Left ventricle myocardium inferior (tissue), 1 donor: ENCODE measurements at regions not wholly inside any gene's neighbourhood (a gene's known extent, or its start where the extent isn't known, plus 50 kb on each side); places are given as distances from the start of the nearest gene placed in this dataset.
"Not testable (repeated sequence)": the region's sequence is repeated elsewhere in the genome, so short reads cannot be mapped to it uniquely, and the experiment has no call there.

Experiments used
- DNase-seq: peaks from one replicate; pipeline ENCODE4 v3.0.0-alpha.2; 2020
- H3K27ac ChIP-seq: fragments of 200-600 bp; replicated peaks from 2 replicates; pipeline ENCODE4 v1.8.0; 2021
- H3K27me3 ChIP-seq: fragments of 200-600 bp; 2 replicates; pipeline ENCODE4 v1.8.0; 2021; ENCODE audit warnings: low read depth
- H3K36me3 ChIP-seq: fragments of 200-600 bp; 2 replicates; pipeline ENCODE4 v1.8.0; 2021
- H3K4me1 ChIP-seq: fragments of 200-600 bp; 2 replicates; pipeline ENCODE4 v1.8.0; 2021
- H3K4me3 ChIP-seq: fragments of 200-600 bp; 2 replicates; pipeline ENCODE4 v1.8.0; 2021; ENCODE audit warnings: mild to moderate bottlenecking, moderate library complexity
- H3K9me3 ChIP-seq: fragments of 200-600 bp; replicated peaks from 2 replicates; pipeline ENCODE4 v1.8.0; 2021
- intact Hi-C: fragments of 100-400 bp; cut with micrococcal nuclease; formaldehyde crosslinking; loops from one replicate; pipeline ENCODE4 v1.11.0; 2022
- TF ChIP-seq, protein P1 (sequence below): fragments of 200-600 bp; IDR thresholded peaks from 2 replicates; pipeline ENCODE4 v1.8.0; 2021; ENCODE audit warnings: antibody characterized with exemption, mild to moderate bottlenecking, borderline replicate concordance
- donor health status: DM: no; HTN: yes; CAD: no; lungs with severe emphysema.

DNA sequence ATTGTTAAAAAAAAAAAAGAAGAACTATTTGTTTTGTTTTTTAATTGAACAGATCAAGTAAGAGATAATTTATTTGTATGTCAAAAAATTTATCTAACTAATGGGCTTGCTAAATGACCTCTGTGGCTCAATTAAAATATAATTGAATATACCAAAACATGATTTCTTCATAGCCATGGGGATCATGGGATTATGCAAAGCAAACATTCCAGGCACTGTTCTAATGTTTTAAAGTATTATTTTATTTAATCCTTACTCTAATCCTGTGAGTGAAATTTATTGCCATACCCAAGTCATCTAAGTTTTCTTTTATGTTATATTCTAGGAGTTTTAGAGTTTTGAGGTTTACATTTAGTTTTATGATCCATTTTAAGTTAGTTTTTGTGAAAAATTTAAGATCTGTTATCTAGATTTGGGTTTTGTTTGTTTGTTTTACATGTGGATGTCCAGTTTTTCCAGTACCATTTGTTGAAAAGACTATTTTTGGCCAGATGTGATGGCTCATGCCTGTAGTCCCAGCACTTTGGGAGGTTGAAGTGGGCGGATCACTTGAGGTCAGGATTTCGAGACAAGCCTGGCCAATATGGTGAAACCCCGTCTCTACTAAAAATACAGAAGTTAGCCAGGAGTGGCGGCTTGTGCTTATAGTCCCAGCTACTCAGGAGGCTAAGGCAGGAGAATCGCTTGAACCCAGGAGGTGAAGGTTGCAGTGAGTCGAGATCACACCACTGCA, 52.3 kb upstream of the CNOT10 start:
- TF ChIP-seq, protein P1, sequence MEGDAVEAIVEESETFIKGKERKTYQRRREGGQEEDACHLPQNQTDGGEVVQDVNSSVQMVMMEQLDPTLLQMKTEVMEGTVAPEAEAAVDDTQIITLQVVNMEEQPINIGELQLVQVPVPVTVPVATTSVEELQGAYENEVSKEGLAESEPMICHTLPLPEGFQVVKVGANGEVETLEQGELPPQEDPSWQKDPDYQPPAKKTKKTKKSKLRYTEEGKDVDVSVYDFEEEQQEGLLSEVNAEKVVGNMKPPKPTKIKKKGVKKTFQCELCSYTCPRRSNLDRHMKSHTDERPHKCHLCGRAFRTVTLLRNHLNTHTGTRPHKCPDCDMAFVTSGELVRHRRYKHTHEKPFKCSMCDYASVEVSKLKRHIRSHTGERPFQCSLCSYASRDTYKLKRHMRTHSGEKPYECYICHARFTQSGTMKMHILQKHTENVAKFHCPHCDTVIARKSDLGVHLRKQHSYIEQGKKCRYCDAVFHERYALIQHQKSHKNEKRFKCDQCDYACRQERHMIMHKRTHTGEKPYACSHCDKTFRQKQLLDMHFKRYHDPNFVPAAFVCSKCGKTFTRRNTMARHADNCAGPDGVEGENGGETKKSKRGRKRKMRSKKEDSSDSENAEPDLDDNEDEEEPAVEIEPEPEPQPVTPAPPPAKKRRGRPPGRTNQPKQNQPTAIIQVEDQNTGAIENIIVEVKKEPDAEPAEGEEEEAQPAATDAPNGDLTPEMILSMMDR: no peak
- DNase-seq: no peak
- Histone ChIP-seq H3K9me3 (no peaks in the 10 kb centered on the region), H3K36me3 (no peaks in the 10 kb centered on the region), H3K4me1 (no peaks in the 10 kb centered on the region), H3K4me3 (no peak overlapping the region), H3K27ac (peak overlapping the region; percentile 9), H3K27me3 (no peaks in the 10 kb centered on the region)
- intact Hi-C loops: no loop called here

DNA sequence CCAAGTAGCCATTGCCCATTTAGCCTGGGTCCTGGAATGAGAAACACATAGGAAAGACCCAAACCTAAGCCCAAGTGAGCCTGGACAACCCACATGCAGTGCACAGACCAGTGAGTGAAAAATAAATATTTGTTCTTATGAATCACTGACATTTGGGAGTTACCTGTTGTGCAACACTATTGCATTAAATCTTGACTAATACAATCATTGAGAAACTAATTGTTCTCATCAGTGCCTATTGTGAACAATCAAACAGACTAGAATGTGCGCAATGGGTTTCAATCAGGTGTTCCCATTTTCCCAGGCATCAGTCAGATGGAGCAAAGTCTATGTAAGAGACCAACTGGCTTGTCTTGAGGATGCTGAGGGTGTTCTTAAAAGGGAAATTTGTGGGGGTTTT, 54.7 kb upstream of the CNOT10 start:
- TF ChIP-seq, protein P1: no peak

GRCh38 chr3:32626631-32627030, 56.0 kb upstream of the DYNC1LI1 start:
- no peak for DNase-seq
- H3K36me3 ChIP-seq: no peaks in the 10 kb centered on the region
- H3K9me3 ChIP-seq: no peaks in the 10 kb centered on the region
- H3K4me1 ChIP-seq: no peaks in the 10 kb centered on the region
- H3K4me3 ChIP-seq: no peak overlapping the region
- TF ChIP-seq, protein P1: no peak
- no peaks in the 10 kb centered on the region for H3K27me3 ChIP-seq
- no peak overlapping the region for H3K27ac ChIP-seq
- intact Hi-C loops: no loop called here

More for the DNA sequence above, 54.7 kb upstream of the CNOT10 start:
- intact Hi-C loops: no loop called here
- Histone ChIP-seq H3K9me3 (no peaks in the 10 kb centered on the region), H3K36me3 (no peaks in the 10 kb centered on the region), H3K4me1 (no peaks in the 10 kb centered on the region), H3K27me3 (no peaks in the 10 kb centered on the region), H3K27ac (no peak overlapping the region), H3K4me3 (no peak overlapping the region)
- no peak for DNase-seq

DNA sequence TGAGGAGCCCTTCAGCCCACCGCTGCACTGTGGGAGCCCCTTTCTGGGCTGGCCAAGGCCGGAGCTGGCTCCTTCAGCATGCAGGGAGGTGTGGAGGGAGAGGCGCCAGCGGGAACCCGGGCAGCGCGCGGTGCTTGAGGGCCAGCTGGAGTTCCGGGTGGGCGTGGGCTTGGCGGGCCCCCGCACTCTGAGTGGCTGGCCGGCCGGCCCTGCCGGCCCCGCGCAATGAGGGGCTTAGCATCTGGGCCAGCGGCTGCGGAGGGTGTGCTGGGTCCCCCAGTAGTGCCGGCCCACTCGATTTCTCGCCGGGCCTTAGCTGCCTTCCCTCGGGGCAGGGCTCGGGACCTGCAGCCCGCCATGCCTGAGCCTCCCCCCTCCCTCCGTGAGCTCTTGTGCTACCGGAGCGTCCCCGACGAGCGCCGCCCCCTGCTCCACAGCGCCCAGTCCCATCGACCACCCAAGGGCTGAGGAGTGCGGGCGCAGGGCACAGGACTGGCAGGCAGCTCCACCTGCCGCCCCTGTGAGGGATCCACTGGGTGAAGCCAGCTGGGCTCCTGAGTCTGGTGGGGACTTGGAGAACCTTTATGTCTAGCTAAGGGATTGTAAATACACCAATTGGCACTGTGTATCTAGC, 55.0 kb upstream of the DYNC1LI1 start:
- H3K36me3 ChIP-seq, H3K27ac ChIP-seq, H3K27me3 ChIP-seq, DNase-seq, H3K9me3 ChIP-seq, intact Hi-C loops, H3K4me1 ChIP-seq, H3K4me3 ChIP-seq: not testable (repeated sequence)

GRCh38 chr3:32623532-32623931, 52.9 kb upstream of the DYNC1LI1 start:
- H3K27me3 ChIP-seq: no peaks in the 10 kb centered on the region
- no peak for DNase-seq

More at GRCh38 chr3:32623532-32623931, 52.9 kb upstream of the DYNC1LI1 start:
- Histone ChIP-seq H3K4me1 (no peaks in the 10 kb centered on the region), H3K9me3 (peaks cover 20% of the 10 kb centered on the region), H3K4me3 (no peak overlapping the region), H3K27ac (no peak overlapping the region), H3K36me3 (no peaks in the 10 kb centered on the region)
- intact Hi-C loops: no loop called here
- TF ChIP-seq, protein P1: no peak
